SK-N-SH treated with all-trans-retinoic acid at 6 μM for 48 hours (cell line): ENCODE measurements at regions not wholly inside any gene's neighbourhood (a gene's known extent, or its start where the extent isn't known, plus 50 kb on each side); places are given as distances from the start of the nearest gene placed in this dataset.

Source experiments
- ARNTL ChIP-seq: fragments of 450-650 bp; formaldehyde crosslinking; IDR thresholded peaks from 2 replicates; pipeline ENCODE4 v1.5.0; 2020; ENCODE audit warnings: low read depth, mild to moderate bottlenecking, moderate library complexity, borderline replicate concordance
- CREB5 ChIP-seq: fragments of 250-450 bp; sonication (Bioruptor Pico); IDR thresholded peaks from 2 replicates; pipeline ENCODE4 v1.5.1; 2020; ENCODE audit warnings: low read depth, mild to moderate bottlenecking, moderate library complexity
- ISL1 ChIP-seq: fragments of 250-450 bp; sonication (Bioruptor Pico); IDR thresholded peaks from 2 replicates; pipeline ENCODE4 v2.1.2; 2022; ENCODE audit warnings: mild to moderate bottlenecking, moderate library complexity
- OSR1 ChIP-seq: fragments of 250-450 bp; sonication (Bioruptor Pico); IDR thresholded peaks from 2 replicates; pipeline ENCODE4 v1.8.0; 2022; ENCODE audit warnings: moderate library complexity, mild to moderate bottlenecking, inconsistent platforms
- PATZ1 ChIP-seq: fragments of 250-450 bp; sonication (Bioruptor Pico); IDR thresholded peaks from 2 replicates; pipeline ENCODE4 v1.8.0; 2020; ENCODE audit warnings: mild to moderate bottlenecking, moderate library complexity, borderline replicate concordance
- POU6F1 ChIP-seq: fragments of 250-450 bp; sonication (Bioruptor Pico); IDR thresholded peaks from 2 replicates; pipeline ENCODE4 v1.8.0; 2021; ENCODE audit warnings: low read depth, mild to moderate bottlenecking, moderate library complexity, borderline replicate concordance
- RARB ChIP-seq: fragments of 250-450 bp; sonication (Bioruptor Pico); IDR thresholded peaks from 2 replicates; pipeline ENCODE4 v1.8.0; 2021; ENCODE audit warnings: mild to moderate bottlenecking, moderate library complexity
- TOX ChIP-seq: fragments of 250-450 bp; sonication (Bioruptor Pico); IDR thresholded peaks from 2 replicates; pipeline ENCODE4 v1.8.0; 2021; ENCODE audit warnings: mild to moderate bottlenecking, moderate library complexity, borderline replicate concordance
- ZFP3 ChIP-seq: fragments of 250-450 bp; sonication (Bioruptor Pico); IDR thresholded peaks from 2 replicates; pipeline ENCODE4 v1.5.0; 2020; ENCODE audit warnings: mild to moderate bottlenecking, moderate library complexity
- ZFP30 ChIP-seq: fragments of 450-650 bp; formaldehyde crosslinking; IDR thresholded peaks from 2 replicates; pipeline ENCODE4 v1.5.0; 2022; ENCODE audit warnings: mild to moderate bottlenecking, moderate library complexity
- ZNF70 ChIP-seq: fragments of 450-650 bp; formaldehyde crosslinking; IDR thresholded peaks from 2 replicates; pipeline ENCODE4 v1.5.0; 2020; ENCODE audit warnings: mild to moderate bottlenecking, moderate library complexity
- ZNF8 ChIP-seq: fragments of 450-650 bp; formaldehyde crosslinking; IDR thresholded peaks from 2 replicates; pipeline ENCODE4 v1.5.0; 2020; ENCODE audit warnings: mild to moderate bottlenecking, moderate library complexity

GRCh38 chr22:44366372-44367300 is 53.9 kb upstream of the SHISAL1 start:
- TF ChIP-seq POU6F1 (CRISPR knock-in tag) (no peak), ISL1 (no peak), OSR1 (CRISPR knock-in tag) (no peak), TOX (no peak), ZNF70 (no peak), ARNTL (no peak), CREB5 (no peak), RARB (CRISPR knock-in tag) (no peak), PATZ1 (CRISPR knock-in tag) (no peak), ZNF8 (CRISPR knock-in tag) (no peak), ZFP30 (CRISPR knock-in tag) (no peak), ZFP3 (CRISPR knock-in tag) (no peak)
